Fibroblast of lung (primary cell): ENCODE measurements at regions not wholly inside any gene's neighbourhood (a gene's known extent, or its start where the extent isn't known, plus 50 kb on each side); places are given as distances from the start of the nearest gene placed in this dataset.

Source experiments
- DNase-seq, 2 donors: peaks; one replicate each; pipeline versions ENCODE4 v3.0.0 to v3.0.0-alpha.2; 2010; ENCODE audit warnings: low read depth in 2 of 2
- H2AFZ ChIP-seq: 2 replicates; pipeline ENCODE4 v1.5.1; 2012; ENCODE audit warnings: low read length, control low read depth, inconsistent platforms
- H3K27ac ChIP-seq: 2 replicates; pipeline ENCODE4 v1.5.1; 2011; ENCODE audit warnings: low read length, control low read depth; ENCODE audit not compliant: insufficient read depth
- H3K27me3 ChIP-seq: 2 replicates; pipeline ENCODE4 v1.5.1; 2011; ENCODE audit warnings: mild to moderate bottlenecking, low read length; ENCODE audit not compliant: control insufficient read depth, insufficient read depth
- H3K36me3 ChIP-seq: 2 replicates; pipeline ENCODE4 v1.5.1; 2011; ENCODE audit warnings: low read length; ENCODE audit not compliant: control insufficient read depth, insufficient read depth
- H3K4me1 ChIP-seq: 2 replicates; pipeline ENCODE4 v1.5.1; 2011; ENCODE audit warnings: low read length; ENCODE audit not compliant: control insufficient read depth, insufficient read depth; ENCODE audit errors: extremely low read depth
- H3K4me2 ChIP-seq: 2 replicates; pipeline ENCODE4 v1.5.1; 2011; ENCODE audit warnings: low read length, control low read depth; ENCODE audit not compliant: insufficient read depth; ENCODE audit errors: extremely low read depth
- H3K4me3 ChIP-seq, 4 experiments: fragments of 200-600 bp in 1 of 4; sonication (generic) in 1 of 4; replicated peaks in 1 of 4; 2 replicates each; pipeline ENCODE4 v1.5.1; 2011 to 2016; ENCODE audit warnings: low read length in 4 of 4, low read depth in 3 of 4, mild to moderate bottlenecking in 3 of 4, control low read depth in 2 of 4, inconsistent platforms in 1 of 4, mixed read lengths in 1 of 4; ENCODE audit not compliant: insufficient read depth in 1 of 4; ENCODE audit errors: control extremely low read depth in 1 of 4
- H3K79me2 ChIP-seq: 2 replicates; pipeline ENCODE4 v1.5.1; 2012; ENCODE audit warnings: mild to moderate bottlenecking, low read length, inconsistent platforms; ENCODE audit not compliant: control insufficient read depth, insufficient read depth
- H3K9ac ChIP-seq: 2 replicates; pipeline ENCODE4 v1.5.1; 2011; ENCODE audit warnings: mild to moderate bottlenecking, low read length, control low read depth; ENCODE audit not compliant: insufficient read depth
- H3K9me3 ChIP-seq: 2 replicates; pipeline ENCODE4 v1.5.1; 2012; ENCODE audit warnings: low read depth, low read length; ENCODE audit not compliant: control insufficient read depth, insufficient read depth
- H4K20me1 ChIP-seq: 2 replicates; pipeline ENCODE4 v1.5.1; 2011; ENCODE audit warnings: low read length; ENCODE audit not compliant: control insufficient read depth, insufficient read depth; ENCODE audit errors: extremely low read depth
- EZH2 ChIP-seq: IDR thresholded peaks from 2 replicates; pipeline ENCODE4 v1.5.1; 2012; ENCODE audit warnings: low read length, control low read depth, mild to moderate bottlenecking; ENCODE audit errors: missing control alignments
- TF ChIP-seq, protein P1 (sequence below), 2 donors: IDR thresholded peaks in 1 of 2; conservative IDR thresholded peaks in 1 of 2; 1 replicate in 1 of 2; 2 replicates in 1 of 2; pipeline ENCODE4 v1.5.1; 2011 to 2012; ENCODE audit warnings: low read length in 2 of 2, control low read depth in 1 of 2, inconsistent platforms in 1 of 2, low read depth in 1 of 2, mild to moderate bottlenecking in 1 of 2

DNA sequence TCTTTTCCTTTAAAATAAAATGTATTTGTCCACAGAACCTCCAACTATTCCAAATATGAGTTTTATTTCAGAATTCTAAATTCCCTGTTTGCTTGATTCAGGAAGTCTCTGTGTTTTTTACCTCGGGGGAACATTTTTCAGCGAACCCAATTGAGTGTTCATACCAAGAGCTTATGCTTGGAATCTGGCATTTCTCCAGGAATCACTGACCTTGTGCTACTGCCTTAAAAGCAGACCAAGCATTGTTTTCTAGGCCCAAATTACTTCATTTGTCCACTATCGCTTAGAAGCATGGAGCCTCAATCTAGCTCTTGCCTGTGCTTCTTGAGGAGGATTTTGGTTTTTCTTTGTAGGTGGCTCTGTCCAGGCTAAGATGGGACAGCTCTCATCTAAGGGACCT, 59.4 kb downstream of the EBLN1 start:
- H3K4me1 ChIP-seq, result no peaks in the 10 kb centered on the region
- H3K4me2 ChIP-seq, result no peak overlapping the region
- TF ChIP-seq EZH2, result no peak
- TF ChIP-seq, protein P1, sequence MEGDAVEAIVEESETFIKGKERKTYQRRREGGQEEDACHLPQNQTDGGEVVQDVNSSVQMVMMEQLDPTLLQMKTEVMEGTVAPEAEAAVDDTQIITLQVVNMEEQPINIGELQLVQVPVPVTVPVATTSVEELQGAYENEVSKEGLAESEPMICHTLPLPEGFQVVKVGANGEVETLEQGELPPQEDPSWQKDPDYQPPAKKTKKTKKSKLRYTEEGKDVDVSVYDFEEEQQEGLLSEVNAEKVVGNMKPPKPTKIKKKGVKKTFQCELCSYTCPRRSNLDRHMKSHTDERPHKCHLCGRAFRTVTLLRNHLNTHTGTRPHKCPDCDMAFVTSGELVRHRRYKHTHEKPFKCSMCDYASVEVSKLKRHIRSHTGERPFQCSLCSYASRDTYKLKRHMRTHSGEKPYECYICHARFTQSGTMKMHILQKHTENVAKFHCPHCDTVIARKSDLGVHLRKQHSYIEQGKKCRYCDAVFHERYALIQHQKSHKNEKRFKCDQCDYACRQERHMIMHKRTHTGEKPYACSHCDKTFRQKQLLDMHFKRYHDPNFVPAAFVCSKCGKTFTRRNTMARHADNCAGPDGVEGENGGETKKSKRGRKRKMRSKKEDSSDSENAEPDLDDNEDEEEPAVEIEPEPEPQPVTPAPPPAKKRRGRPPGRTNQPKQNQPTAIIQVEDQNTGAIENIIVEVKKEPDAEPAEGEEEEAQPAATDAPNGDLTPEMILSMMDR (conservative IDR thresholded peaks at IDR 0.05 in 1 of 2, IDR thresholded peaks at IDR 0.05 in 1 of 2; ENCODE audit: low read depth in 1 of 2, low read length in 2 of 2), result no peak
- no peak overlapping the region for H3K9ac ChIP-seq
- no peak overlapping the region for H2AFZ ChIP-seq
- no peaks in the 10 kb centered on the region for H3K27me3 ChIP-seq
- H3K79me2 ChIP-seq, result no peaks in the 10 kb centered on the region
- H3K27ac ChIP-seq, result no peak overlapping the region
- DNase-seq, result no peak
- H3K9me3 ChIP-seq, result no peaks in the 10 kb centered on the region
- H3K4me3 ChIP-seq, result no peak overlapping the region
- H4K20me1 ChIP-seq, result no peaks in the 10 kb centered on the region
- H3K36me3 ChIP-seq, result no peaks in the 10 kb centered on the region

DNA sequence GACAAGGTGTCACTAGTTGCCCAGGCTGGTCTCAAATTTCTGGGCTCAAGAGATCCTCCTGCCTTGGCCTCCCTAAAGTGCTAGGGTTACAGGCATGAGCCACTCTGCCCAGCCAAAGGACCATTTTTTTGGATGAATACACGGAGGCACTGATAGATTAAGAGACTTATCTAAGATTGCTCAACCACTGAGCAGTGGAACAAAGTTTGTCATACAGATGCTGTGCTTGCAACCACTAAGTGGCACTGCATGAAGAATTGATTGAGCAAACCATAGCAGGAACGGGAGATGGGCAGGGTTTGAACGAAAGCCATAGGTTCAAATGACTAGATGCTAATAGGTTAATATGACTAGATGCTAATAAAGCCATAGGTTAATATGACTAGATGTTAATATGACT, 61.1 kb downstream of the EBLN1 start:
- TF ChIP-seq, protein P1 (conservative IDR thresholded peaks at IDR 0.05 in 1 of 2, IDR thresholded peaks at IDR 0.05 in 1 of 2; ENCODE audit: low read depth in 1 of 2, low read length in 2 of 2), result no peak
- TF ChIP-seq EZH2, result no peak
- Histone ChIP-seq H3K4me1 (no peaks in the 10 kb centered on the region), H4K20me1 (no peaks in the 10 kb centered on the region), H3K27ac (no peak overlapping the region), H3K36me3 (no peaks in the 10 kb centered on the region), H3K27me3 (no peaks in the 10 kb centered on the region), H3K4me2 (no peak overlapping the region), H3K9me3 (no peaks in the 10 kb centered on the region), H3K4me3 (no peak overlapping the region), H2AFZ (no peak overlapping the region), H3K9ac (no peak overlapping the region), H3K79me2 (no peaks in the 10 kb centered on the region)
- DNase-seq, result no peak

DNA sequence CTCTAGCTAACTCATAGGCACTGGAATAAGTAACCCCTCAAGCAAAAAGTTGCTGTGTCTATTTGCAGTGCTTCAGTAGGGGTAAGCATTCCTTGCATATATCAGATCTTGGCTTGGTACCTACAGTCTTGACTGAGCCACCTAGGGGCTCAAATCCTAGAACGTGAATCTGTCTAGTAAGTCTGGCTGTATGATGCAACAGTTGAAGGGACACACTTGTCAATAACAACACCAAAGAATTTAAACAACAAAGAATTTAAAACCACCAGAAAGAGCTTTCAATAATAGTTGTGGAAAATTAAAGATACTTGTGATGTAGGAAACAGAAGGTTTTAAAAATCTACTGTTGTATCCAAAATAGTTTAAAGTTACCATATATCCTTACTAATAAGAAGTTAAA, 65.4 kb downstream of the EBLN1 start:
- no peaks in the 10 kb centered on the region for H4K20me1 ChIP-seq
- H3K79me2 ChIP-seq, result no peaks in the 10 kb centered on the region
- DNase-seq, result no peak
- H3K36me3 ChIP-seq, result no peaks in the 10 kb centered on the region
- TF ChIP-seq, protein P1 (conservative IDR thresholded peaks at IDR 0.05 in 1 of 2, IDR thresholded peaks at IDR 0.05 in 1 of 2; ENCODE audit: low read depth in 1 of 2, low read length in 2 of 2), result no peak
- no peak for TF ChIP-seq EZH2
- no peaks in the 10 kb centered on the region for H3K27me3 ChIP-seq
- no peak overlapping the region for H3K9ac ChIP-seq
- no peak overlapping the region for H2AFZ ChIP-seq
- H3K4me1 ChIP-seq, result no peaks in the 10 kb centered on the region
- no peak overlapping the region for H3K27ac ChIP-seq
- no peak overlapping the region for H3K4me3 ChIP-seq
- no peaks in the 10 kb centered on the region for H3K9me3 ChIP-seq
- H3K4me2 ChIP-seq, result no peak overlapping the region
